Keratinocyte (primary cell): ENCODE measurements at regions not wholly inside any gene's neighbourhood (a gene's known extent, or its start where the extent isn't known, plus 50 kb on each side); places are given as distances from the start of the nearest gene placed in this dataset.

ENCODE experiments used
- EZH2 ChIP-seq: IDR thresholded peaks from one replicate; pipeline ENCODE4 v1.6.1; 2012; ENCODE audit warnings: inconsistent platforms, mild to moderate bottlenecking, low read length, moderate library complexity
- TF ChIP-seq, protein P1 (sequence below), 3 experiments: IDR thresholded peaks in 1 of 3; conservative IDR thresholded peaks in 1 of 3; optimal IDR thresholded peaks in 1 of 3; 2 replicates in 2 of 3; 3 replicates in 1 of 3; pipeline versions ENCODE3 to v1.5.1; 2011; ENCODE audit warnings: low read length in 3 of 3, mild to moderate bottlenecking in 3 of 3, moderate library complexity in 2 of 3, control low read depth in 1 of 3, inconsistent platforms in 1 of 3; ENCODE audit not compliant: insufficient read depth in 2 of 3; ENCODE audit errors: extremely low read depth in 1 of 3

DNA sequence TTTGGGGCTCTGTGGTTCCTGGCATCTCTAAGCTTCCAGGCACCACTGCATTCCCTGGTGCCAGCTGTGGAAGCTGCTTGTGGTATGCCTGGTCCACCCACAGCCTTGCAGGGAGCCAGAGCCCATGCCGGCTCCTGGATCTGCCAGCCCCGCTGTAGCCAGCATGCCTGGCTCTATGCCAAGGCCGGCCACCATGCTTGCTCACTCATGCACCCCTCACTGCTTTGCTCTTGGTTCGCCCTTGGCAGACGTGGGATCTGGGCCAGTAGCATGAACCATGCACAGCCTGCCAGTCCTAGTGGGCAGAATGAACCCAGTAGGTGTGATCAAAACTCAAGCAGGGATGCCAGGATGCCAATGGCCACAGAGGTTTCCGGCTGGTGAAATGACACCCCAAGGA lies 634.2 kb upstream of the TMEFF2 start:
- TF ChIP-seq, protein P1, sequence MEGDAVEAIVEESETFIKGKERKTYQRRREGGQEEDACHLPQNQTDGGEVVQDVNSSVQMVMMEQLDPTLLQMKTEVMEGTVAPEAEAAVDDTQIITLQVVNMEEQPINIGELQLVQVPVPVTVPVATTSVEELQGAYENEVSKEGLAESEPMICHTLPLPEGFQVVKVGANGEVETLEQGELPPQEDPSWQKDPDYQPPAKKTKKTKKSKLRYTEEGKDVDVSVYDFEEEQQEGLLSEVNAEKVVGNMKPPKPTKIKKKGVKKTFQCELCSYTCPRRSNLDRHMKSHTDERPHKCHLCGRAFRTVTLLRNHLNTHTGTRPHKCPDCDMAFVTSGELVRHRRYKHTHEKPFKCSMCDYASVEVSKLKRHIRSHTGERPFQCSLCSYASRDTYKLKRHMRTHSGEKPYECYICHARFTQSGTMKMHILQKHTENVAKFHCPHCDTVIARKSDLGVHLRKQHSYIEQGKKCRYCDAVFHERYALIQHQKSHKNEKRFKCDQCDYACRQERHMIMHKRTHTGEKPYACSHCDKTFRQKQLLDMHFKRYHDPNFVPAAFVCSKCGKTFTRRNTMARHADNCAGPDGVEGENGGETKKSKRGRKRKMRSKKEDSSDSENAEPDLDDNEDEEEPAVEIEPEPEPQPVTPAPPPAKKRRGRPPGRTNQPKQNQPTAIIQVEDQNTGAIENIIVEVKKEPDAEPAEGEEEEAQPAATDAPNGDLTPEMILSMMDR (optimal IDR thresholded peaks at IDR 0.05 in 1 of 3, IDR thresholded peaks at IDR 0.05 in 1 of 3, conservative IDR thresholded peaks at IDR 0.05 in 1 of 3; ENCODE audit: extremely low read depth in 1 of 3, insufficient read depth in 2 of 3, low read length in 3 of 3) = no peak
- TF ChIP-seq EZH2 = no peak
